ENCODE measurements at regions not wholly inside any gene's neighbourhood (a gene's known extent, or its start where the extent isn't known, plus 50 kb on each side); places are given as distances from the start of the nearest gene placed in this dataset.

DNA sequence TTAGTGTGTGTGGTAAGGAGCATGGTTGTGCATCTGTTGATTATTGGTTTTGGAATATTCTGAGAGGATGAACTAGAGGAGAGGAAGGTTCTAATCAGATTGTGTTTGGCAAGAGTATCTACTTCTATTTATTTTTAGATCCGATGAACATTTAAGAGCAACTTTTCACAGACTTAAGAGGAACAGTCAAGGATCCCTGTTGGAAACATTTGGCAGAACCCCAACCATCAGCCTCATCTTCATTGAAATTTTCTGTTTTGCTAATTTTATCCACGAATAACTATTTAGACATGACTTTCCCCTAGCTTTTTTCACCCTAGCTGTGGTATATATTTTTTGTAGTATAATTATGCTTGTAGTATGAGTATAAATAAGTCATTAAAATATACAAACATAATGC lies 868.5 kb downstream of the MAT2B start:
- TF ChIP-seq, protein P1, sequence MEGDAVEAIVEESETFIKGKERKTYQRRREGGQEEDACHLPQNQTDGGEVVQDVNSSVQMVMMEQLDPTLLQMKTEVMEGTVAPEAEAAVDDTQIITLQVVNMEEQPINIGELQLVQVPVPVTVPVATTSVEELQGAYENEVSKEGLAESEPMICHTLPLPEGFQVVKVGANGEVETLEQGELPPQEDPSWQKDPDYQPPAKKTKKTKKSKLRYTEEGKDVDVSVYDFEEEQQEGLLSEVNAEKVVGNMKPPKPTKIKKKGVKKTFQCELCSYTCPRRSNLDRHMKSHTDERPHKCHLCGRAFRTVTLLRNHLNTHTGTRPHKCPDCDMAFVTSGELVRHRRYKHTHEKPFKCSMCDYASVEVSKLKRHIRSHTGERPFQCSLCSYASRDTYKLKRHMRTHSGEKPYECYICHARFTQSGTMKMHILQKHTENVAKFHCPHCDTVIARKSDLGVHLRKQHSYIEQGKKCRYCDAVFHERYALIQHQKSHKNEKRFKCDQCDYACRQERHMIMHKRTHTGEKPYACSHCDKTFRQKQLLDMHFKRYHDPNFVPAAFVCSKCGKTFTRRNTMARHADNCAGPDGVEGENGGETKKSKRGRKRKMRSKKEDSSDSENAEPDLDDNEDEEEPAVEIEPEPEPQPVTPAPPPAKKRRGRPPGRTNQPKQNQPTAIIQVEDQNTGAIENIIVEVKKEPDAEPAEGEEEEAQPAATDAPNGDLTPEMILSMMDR (IDR thresholded peaks at IDR 0.05 in 4 of 5, conservative IDR thresholded peaks at IDR 0.05 in 1 of 5), result no peak
- TF ChIP-seq POLR2A (IDR thresholded peaks at IDR 0.05), result no peak

Measured in gastrocnemius medialis (tissue), 4 donors.